ENCODE measurements at regions not wholly inside any gene's neighbourhood (a gene's known extent, or its start where the extent isn't known, plus 50 kb on each side); places are given as distances from the start of the nearest gene placed in this dataset.

- in situ Hi-C loops (cut with MboI): no loop called here
- H3K36me3 ChIP-seq (ENCODE audit: control insufficient read depth in 2 of 2, insufficient read depth in 2 of 2, low read length in 1 of 2): no peaks in the 10 kb centered on the region
- intact Hi-C loops (cut with micrococcal nuclease; ENCODE audit: unreplicated experiment): no loop called here
- FAIRE-seq: no peak
- TF ChIP-seq ATF2 (IDR thresholded peaks at IDR 0.05; ENCODE audit: low read length) (no peak), ZNF274 (IDR thresholded peaks at IDR 0.05; ENCODE audit: insufficient read depth, insufficient read length) (no peak), E2F8 (IDR thresholded peaks at IDR 0.05; ENCODE audit: low read depth, partially characterized antibody) (no peak), RAD51 (IDR thresholded peaks at IDR 0.05) (no peak), FOS (IDR thresholded peaks at IDR 0.05; ENCODE audit: borderline replicate concordance, extremely low read depth, insufficient read length) (no peak), TAF1 (IDR thresholded peaks at IDR 0.05; ENCODE audit: borderline replicate concordance, low read depth, low read length) (no peak), GABPA (IDR thresholded peaks at IDR 0.05; ENCODE audit: low read depth) (no peak), SREBF2 (IDR thresholded peaks at IDR 0.05; ENCODE audit: low read length) (no peak), ZBTB33 (IDR thresholded peaks at IDR 0.05) (no peak), ZBED1 (IDR thresholded peaks at IDR 0.05; ENCODE audit: borderline replicate concordance) (no peak), CBX3 (IDR thresholded peaks at IDR 0.05; ENCODE audit: borderline replicate concordance, low read depth) (no peak), BHLHE40 (IDR thresholded peaks at IDR 0.05; ENCODE audit: borderline replicate concordance in 1 of 2, low read depth in 2 of 2, low read length in 1 of 2) (no peak)
- H3K27ac ChIP-seq (ENCODE audit: control insufficient read depth, insufficient read depth): no peak overlapping the region
- H3K4me3 ChIP-seq: no peak overlapping the region
- ChIA-PET POLR2A (interaction anchor here (0.5 kb wide), 1 partner anchor 280 kb away, joined by 3 read pairs; no protein-coding TSS in a partner anchor), CTCF (no interaction called here), RAD21 (ENCODE audit: unreplicated experiment) (no interaction called here), SMC1A (ENCODE audit: uncharacterized antibody, unreplicated experiment) (interaction anchor here (0.9 to 1.4 kb wide), 3 partner anchors 14 to 24 kb away, joined by 3 to 4 read pairs (median 3); no protein-coding TSS in a partner anchor)
- no peaks in the 10 kb centered on the region for H3K27me3 ChIP-seq (replicated peaks in 1 of 2; ENCODE audit: control insufficient read depth in 2 of 2, insufficient read depth in 2 of 2, low read length in 1 of 2)
- H3K9me3 ChIP-seq (replicated peaks; ENCODE audit: control insufficient read depth, insufficient read depth, low read length): no peaks in the 10 kb centered on the region
- no peak overlapping the region for H2AFZ ChIP-seq (ENCODE audit: control insufficient read depth, low read depth, low read length)
- DNase-seq (ENCODE audit: low read depth, low spot score): no peak
- BruUV-seq (replicated peaks): no TSS peak
- no peak overlapping the region for H3K9ac ChIP-seq (ENCODE audit: control insufficient read depth, insufficient read depth, low read length)
- no peak for ATAC-seq
- H3K4me1 ChIP-seq (ENCODE audit: control insufficient read depth, insufficient read depth, low read length): no peaks in the 10 kb centered on the region
- H3K79me2 ChIP-seq (ENCODE audit: control insufficient read depth, insufficient read depth, low read length): no peaks in the 10 kb centered on the region
- H3K4me2 ChIP-seq (ENCODE audit: control insufficient read depth, insufficient read depth): no peak overlapping the region
- no peaks in the 10 kb centered on the region for H4K20me1 ChIP-seq (ENCODE audit: control insufficient read depth, insufficient read depth)
Observed at GRCh38 chr13:81563091-81563490, 1222.2 kb upstream of the SPRY2 start.

All from GM12878 (cell line).